Neural progenitor cell (in vitro differentiated cells): ENCODE measurements at regions not wholly inside any gene's neighbourhood (a gene's known extent, or its start where the extent isn't known, plus 50 kb on each side); places are given as distances from the start of the nearest gene placed in this dataset.

Experiments
- DNase-seq: peaks from one replicate; pipeline ENCODE4 v3.0.0-alpha.2; 2016; ENCODE audit warnings: low spot score
- H2AFZ ChIP-seq: fragments of 200-600 bp; sonication (generic); replicated peaks from 2 replicates; pipeline ENCODE4 v1.6.1; 2016; ENCODE audit warnings: antibody characterized with exemption
- H3F3A ChIP-seq: fragments of 200-600 bp; sonication (generic); 2 replicates; pipeline ENCODE4 v1.6.1; 2016; ENCODE audit warnings: antibody characterized with exemption, low read depth
- H3K27ac ChIP-seq: fragments of 200-600 bp; sonication (generic); 2 replicates; pipeline ENCODE4 v1.5.1; 2016; ENCODE audit warnings: mild to moderate bottlenecking
- H3K27me3 ChIP-seq: fragments of 200-600 bp; sonication (generic); 2 replicates; pipeline ENCODE4 v1.6.1; 2016; ENCODE audit warnings: mild to moderate bottlenecking, moderate library complexity
- H3K36me3 ChIP-seq: fragments of 200-600 bp; sonication (generic); 2 replicates; pipeline ENCODE4 v1.5.1; 2016
- H3K4me1 ChIP-seq: fragments of 200-600 bp; sonication (generic); 2 replicates; pipeline ENCODE4 v1.6.1; 2016; ENCODE audit warnings: mixed run types
- H3K4me2 ChIP-seq: fragments of 200-600 bp; sonication (generic); 2 replicates; pipeline ENCODE4 v1.6.1; 2016
- H3K4me3 ChIP-seq: fragments of 200-600 bp; sonication (generic); 2 replicates; pipeline ENCODE4 v1.5.1; 2016
- H3K79me2 ChIP-seq: fragments of 200-600 bp; sonication (generic); 2 replicates; pipeline ENCODE4 v1.6.1; 2016; ENCODE audit warnings: low read depth
- H3K9ac ChIP-seq: fragments of 200-600 bp; sonication (generic); 2 replicates; pipeline ENCODE4 v1.6.1; 2016
- H3K9me3 ChIP-seq: fragments of 200-600 bp; sonication (generic); 2 replicates; pipeline ENCODE4 v1.5.1; 2016; ENCODE audit warnings: low read depth
- H4K20me1 ChIP-seq: fragments of 200-600 bp; sonication (generic); 2 replicates; pipeline ENCODE4 v1.6.1; 2016; ENCODE audit warnings: low read depth
- H3K27ac Mint-ChIP-seq: 3 replicates; pipeline ENCODE4 v1.8.0; 2021; ENCODE audit warnings: mixed read lengths
- H3K27me3 Mint-ChIP-seq: 2 replicates; pipeline ENCODE4 v1.8.0; 2022; ENCODE audit warnings: low read depth, mild to moderate bottlenecking, inconsistent platforms, moderate library complexity, mixed read lengths; ENCODE audit not compliant: insufficient read depth
- H3K36me3 Mint-ChIP-seq: 3 replicates; pipeline ENCODE4 v1.8.0; 2021; ENCODE audit warnings: mixed read lengths
- H3K4me1 Mint-ChIP-seq: 3 replicates; pipeline ENCODE4 v1.8.0; 2021; ENCODE audit warnings: mixed read lengths
- H3K4me3 Mint-ChIP-seq: 3 replicates; pipeline ENCODE4 v1.8.0; 2021; ENCODE audit warnings: mild to moderate bottlenecking, moderate library complexity, mixed read lengths
- H3K9me3 Mint-ChIP-seq: 3 replicates; pipeline ENCODE4 v1.8.0; 2020; ENCODE audit warnings: mixed read lengths
- CTCF ChIP-seq: fragments of 200-600 bp; sonication (generic); IDR thresholded peaks from 2 replicates; pipeline ENCODE4 v1.5.1; 2017; ENCODE audit warnings: antibody characterized with exemption, mild to moderate bottlenecking
- EZH2 ChIP-seq: fragments of 200-600 bp; sonication (generic); IDR thresholded peaks from 2 replicates; pipeline ENCODE4 v1.6.1; 2017; ENCODE audit warnings: antibody characterized with exemption, mild to moderate bottlenecking, moderate library complexity
- EZH2phosphoT487 ChIP-seq: fragments of 200-600 bp; sonication (generic); IDR thresholded peaks from 2 replicates; pipeline ENCODE4 v1.6.1; 2017; ENCODE audit warnings: antibody characterized with exemption

- Histone ChIP-seq H3K4me3 (no peak overlapping the region), H3K4me1 (peaks cover 26% of the 10 kb centered on the region), H3K79me2 (no peaks in the 10 kb centered on the region), H4K20me1 (no peaks in the 10 kb centered on the region), H3K36me3 (no peaks in the 10 kb centered on the region), H3K9me3 (no peaks in the 10 kb centered on the region), H3K4me2 (no peak overlapping the region), H3K27me3 (no peaks in the 10 kb centered on the region), H3K9ac (no peak overlapping the region), H2AFZ (no peak overlapping the region), H3K27ac (no peak overlapping the region), H3F3A (peaks cover 9% of the 10 kb centered on the region)
- Mint-ChIP-seq H3K27ac (no peak overlapping the region), H3K4me3 (no peak overlapping the region), H3K27me3 (no peaks in the 10 kb centered on the region), H3K36me3 (no peaks in the 10 kb centered on the region), H3K9me3 (no peaks in the 10 kb centered on the region), H3K4me1 (peaks cover 42% of the 10 kb centered on the region)
- DNase-seq: no peak
- TF ChIP-seq EZH2 (no peak), EZH2phosphoT487 (no peak), CTCF (no peak)
Observed at GRCh38 chr2:47298771-47299170, 70.3 kb upstream of the EPCAM start.

- peaks cover 37% of the 10 kb centered on the region for H3K4me1 Mint-ChIP-seq
- no peak overlapping the region for H3K27ac Mint-ChIP-seq
Observed at GRCh38 chr2:47297767-47298425, 71.2 kb upstream of the EPCAM start.

DNA sequence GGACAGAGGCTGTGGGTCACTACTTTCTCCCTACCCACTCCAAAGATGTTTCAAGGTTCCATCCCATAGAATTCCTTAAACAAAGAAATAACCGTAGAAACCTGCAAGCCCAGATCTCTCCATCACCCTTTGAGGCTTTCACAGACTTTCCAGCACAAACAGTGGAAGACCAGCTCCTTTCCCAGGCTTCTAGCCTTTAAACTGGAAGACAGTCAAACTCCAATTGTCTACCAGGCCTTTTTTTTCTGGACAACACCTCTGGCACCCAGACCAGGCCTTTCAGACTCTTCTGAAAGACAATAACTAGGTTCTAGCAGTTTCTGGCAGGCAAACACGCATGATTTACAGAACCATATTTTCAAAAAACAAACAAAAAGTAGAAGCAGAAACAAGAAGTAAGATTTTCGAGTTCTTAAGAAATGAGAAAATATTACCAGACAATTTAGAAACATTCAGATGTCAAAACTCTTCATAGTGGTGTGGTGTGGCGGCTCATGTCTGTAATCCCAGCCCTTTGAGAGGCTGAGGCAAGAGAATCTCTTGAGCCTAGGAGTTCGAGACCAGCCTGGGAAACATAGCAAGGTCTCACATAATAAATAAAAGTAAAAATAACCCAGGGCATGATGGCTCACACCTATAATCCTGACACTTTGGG, 73.0 kb upstream of the EPCAM start:
- Mint-ChIP-seq H3K9me3 (no peaks in the 10 kb centered on the region), H3K4me1 (peaks cover 31% of the 10 kb centered on the region), H3K27me3 (no peaks in the 10 kb centered on the region), H3K27ac (peak overlapping the region; percentile 68), H3K4me3 (no peak overlapping the region), H3K36me3 (no peaks in the 10 kb centered on the region)
- Histone ChIP-seq H3K4me1 (peaks cover 17% of the 10 kb centered on the region), H3K9ac (no peak overlapping the region), H4K20me1 (no peaks in the 10 kb centered on the region), H2AFZ (peak overlapping the region; percentile 48), H3K36me3 (no peaks in the 10 kb centered on the region), H3K4me3 (no peak overlapping the region), H3K27ac (peak overlapping the region; percentile 74), H3K27me3 (no peaks in the 10 kb centered on the region), H3K9me3 (no peaks in the 10 kb centered on the region), H3K79me2 (no peaks in the 10 kb centered on the region), H3K4me2 (peak overlapping the region; percentile 12), H3F3A (peaks cover 9% of the 10 kb centered on the region)
- DNase-seq: no peak
- TF ChIP-seq EZH2phosphoT487: no peak
- no peak for TF ChIP-seq EZH2
- no peak for TF ChIP-seq CTCF

More at GRCh38 chr2:47297767-47298425, 71.2 kb upstream of the EPCAM start:
- Histone ChIP-seq H3K36me3 (no peaks in the 10 kb centered on the region), H3K79me2 (no peaks in the 10 kb centered on the region), H3K27ac (no peak overlapping the region), H3K4me2 (no peak overlapping the region), H3K27me3 (no peaks in the 10 kb centered on the region), H3K4me1 (peaks cover 19% of the 10 kb centered on the region), H3K9ac (no peak overlapping the region), H3F3A (peaks cover 9% of the 10 kb centered on the region), H4K20me1 (no peaks in the 10 kb centered on the region), H3K4me3 (no peak overlapping the region), H3K9me3 (no peaks in the 10 kb centered on the region), H2AFZ (no peak overlapping the region)
- DNase-seq: no peak
- H3K36me3 Mint-ChIP-seq: no peaks in the 10 kb centered on the region
- H3K27me3 Mint-ChIP-seq: no peaks in the 10 kb centered on the region
- no peaks in the 10 kb centered on the region for H3K9me3 Mint-ChIP-seq
- no peak overlapping the region for H3K4me3 Mint-ChIP-seq
- no peak for TF ChIP-seq CTCF
- TF ChIP-seq EZH2phosphoT487: no peak
- no peak for TF ChIP-seq EZH2
